ENCODE measurements at regions not wholly inside any gene's neighbourhood (a gene's known extent, or its start where the extent isn't known, plus 50 kb on each side); places are given as distances from the start of the nearest gene placed in this dataset.

DNA sequence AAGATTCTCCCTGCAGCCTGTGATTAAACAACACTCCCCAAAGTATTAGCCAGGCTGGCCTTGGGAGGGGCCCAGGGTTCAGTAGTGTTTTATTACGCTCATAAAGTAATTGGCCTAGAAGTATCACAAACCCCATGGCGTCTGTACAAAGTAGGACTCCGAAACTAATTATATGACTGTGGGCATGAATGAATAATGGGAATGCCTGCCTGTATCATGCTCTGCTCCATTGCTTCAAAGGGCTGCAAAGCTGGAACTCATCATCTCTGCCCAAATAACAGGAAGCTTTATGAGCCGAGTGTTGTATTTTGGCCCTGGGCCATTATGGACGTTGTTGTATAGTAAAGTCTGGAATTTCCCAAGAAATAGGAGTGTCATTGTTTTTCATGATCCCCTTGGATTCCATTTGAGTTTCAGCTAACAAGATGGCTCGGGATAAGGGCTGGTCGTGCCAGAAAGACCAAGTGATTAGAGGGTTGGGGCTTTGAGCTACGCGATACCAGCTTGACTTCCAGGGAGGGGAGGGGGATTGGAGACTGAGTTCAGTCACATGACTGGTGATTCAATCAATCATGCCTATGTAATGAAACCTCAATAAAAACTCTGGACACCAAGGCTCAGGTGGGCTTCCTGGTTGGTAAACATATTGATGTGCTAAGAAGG is 65.3 kb upstream of the NPTX2 start:
- Mint-ChIP-seq H3K27me3 (ENCODE audit: insufficient read depth) (peaks cover 14% of the 10 kb centered on the region), H3K4me3 (no peak overlapping the region), H3K36me3 (ENCODE audit: low read depth) (no peaks in the 10 kb centered on the region), H3K27ac (no peak overlapping the region), H3K9me3 (peaks cover 27% of the 10 kb centered on the region), H3K4me1 (no peaks in the 10 kb centered on the region)
- Histone ChIP-seq H3K27me3 (ENCODE audit: control insufficient read depth, insufficient read depth, low read length, poor library complexity, severe bottlenecking) (peaks cover 12% of the 10 kb centered on the region), H3K9ac (ENCODE audit: extremely low read depth, low read length, poor library complexity, severe bottlenecking) (no peak overlapping the region), H3K36me3 (ENCODE audit: control insufficient read depth, insufficient read depth, low read length) (no peaks in the 10 kb centered on the region), H3K4me3 (ENCODE audit: low read length) (no peak overlapping the region), H3K4me1 (ENCODE audit: control insufficient read depth, insufficient read depth, low read length) (no peaks in the 10 kb centered on the region), H3K9me3 (ENCODE audit: control insufficient read depth, low read length) (peaks cover 8% of the 10 kb centered on the region), H3K27ac (ENCODE audit: low read depth, low read length) (no peak overlapping the region)
- 84 to 85% methylated on average over 4 to 9 of the region's 9 CpGs for WGBS, 2 experiments (ENCODE audit: insufficient coverage in 1 of 2, insufficient read length in 1 of 2)
- TF ChIP-seq, protein P1, sequence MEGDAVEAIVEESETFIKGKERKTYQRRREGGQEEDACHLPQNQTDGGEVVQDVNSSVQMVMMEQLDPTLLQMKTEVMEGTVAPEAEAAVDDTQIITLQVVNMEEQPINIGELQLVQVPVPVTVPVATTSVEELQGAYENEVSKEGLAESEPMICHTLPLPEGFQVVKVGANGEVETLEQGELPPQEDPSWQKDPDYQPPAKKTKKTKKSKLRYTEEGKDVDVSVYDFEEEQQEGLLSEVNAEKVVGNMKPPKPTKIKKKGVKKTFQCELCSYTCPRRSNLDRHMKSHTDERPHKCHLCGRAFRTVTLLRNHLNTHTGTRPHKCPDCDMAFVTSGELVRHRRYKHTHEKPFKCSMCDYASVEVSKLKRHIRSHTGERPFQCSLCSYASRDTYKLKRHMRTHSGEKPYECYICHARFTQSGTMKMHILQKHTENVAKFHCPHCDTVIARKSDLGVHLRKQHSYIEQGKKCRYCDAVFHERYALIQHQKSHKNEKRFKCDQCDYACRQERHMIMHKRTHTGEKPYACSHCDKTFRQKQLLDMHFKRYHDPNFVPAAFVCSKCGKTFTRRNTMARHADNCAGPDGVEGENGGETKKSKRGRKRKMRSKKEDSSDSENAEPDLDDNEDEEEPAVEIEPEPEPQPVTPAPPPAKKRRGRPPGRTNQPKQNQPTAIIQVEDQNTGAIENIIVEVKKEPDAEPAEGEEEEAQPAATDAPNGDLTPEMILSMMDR (conservative IDR thresholded peaks at IDR 0.05): no peak
- no peak for DNase-seq

DNA sequence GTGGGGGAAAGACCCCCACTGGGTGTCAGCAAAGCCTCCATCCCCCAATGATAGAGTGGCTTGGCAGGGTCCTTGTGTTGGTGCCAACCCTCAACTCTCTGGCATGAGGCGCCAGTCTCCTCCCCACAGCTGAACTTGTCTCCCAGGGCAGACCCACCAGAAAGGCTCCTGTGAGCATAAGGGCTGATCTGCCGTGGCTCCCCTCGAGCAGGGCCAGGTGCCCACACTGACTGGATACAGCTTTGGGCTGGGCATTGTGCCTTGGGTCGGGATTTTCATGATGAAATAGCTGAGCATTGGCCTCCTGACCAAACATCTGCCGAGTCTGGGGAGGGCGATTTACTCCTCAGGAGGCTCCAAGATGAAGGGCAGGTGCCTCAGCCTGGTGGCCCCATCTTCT is 68.1 kb upstream of the NPTX2 start:
- Histone ChIP-seq H3K4me3 (ENCODE audit: low read length) (no peak overlapping the region), H3K9me3 (ENCODE audit: control insufficient read depth, low read length) (peaks cover 8% of the 10 kb centered on the region), H3K9ac (ENCODE audit: extremely low read depth, low read length, poor library complexity, severe bottlenecking) (no peak overlapping the region), H3K36me3 (ENCODE audit: control insufficient read depth, insufficient read depth, low read length) (no peaks in the 10 kb centered on the region), H3K27ac (ENCODE audit: low read depth, low read length) (no peak overlapping the region), H3K4me1 (ENCODE audit: control insufficient read depth, insufficient read depth, low read length) (no peaks in the 10 kb centered on the region), H3K27me3 (ENCODE audit: control insufficient read depth, insufficient read depth, low read length, poor library complexity, severe bottlenecking) (peaks cover 12% of the 10 kb centered on the region)
- no peak overlapping the region for H3K4me3 Mint-ChIP-seq
- WGBS, 2 experiments (ENCODE audit: insufficient coverage in 1 of 2, insufficient read length in 1 of 2): 77 to 78% methylated on average over 4 to 6 of the region's 6 CpGs
- H3K9me3 Mint-ChIP-seq: peaks cover 27% of the 10 kb centered on the region
- H3K27ac Mint-ChIP-seq: no peak overlapping the region
- DNase-seq: no peak
- H3K36me3 Mint-ChIP-seq (ENCODE audit: low read depth): no peaks in the 10 kb centered on the region
- no peaks in the 10 kb centered on the region for H3K4me1 Mint-ChIP-seq
- H3K27me3 Mint-ChIP-seq (ENCODE audit: insufficient read depth): peaks cover 15% of the 10 kb centered on the region
- TF ChIP-seq, protein P1 (conservative IDR thresholded peaks at IDR 0.05): no peak

DNA sequence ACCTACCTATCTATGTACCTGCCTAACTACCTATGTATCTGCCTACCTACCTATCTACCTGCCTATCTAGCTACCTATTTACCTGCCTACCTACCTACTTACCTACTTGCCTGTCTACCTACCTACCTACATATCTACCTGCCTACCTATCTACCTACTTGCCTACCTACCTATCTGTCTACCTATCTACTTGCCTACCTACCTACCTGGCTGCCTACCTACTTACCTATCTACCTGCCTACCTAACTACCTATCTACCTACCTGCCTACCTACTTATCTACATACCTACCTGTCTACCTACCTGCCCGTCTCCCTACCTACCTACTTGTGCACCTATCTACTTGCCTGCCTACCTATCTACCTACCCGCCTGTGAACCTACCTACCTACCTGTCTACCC is 68.7 kb upstream of the NPTX2 start:
- TF ChIP-seq, protein P1 (conservative IDR thresholded peaks at IDR 0.05): no peak
- H3K9me3 Mint-ChIP-seq: peaks cover 24% of the 10 kb centered on the region
- peaks cover 12% of the 10 kb centered on the region for H3K27me3 ChIP-seq (ENCODE audit: control insufficient read depth, insufficient read depth, low read length, poor library complexity, severe bottlenecking)
- no peak overlapping the region for H3K4me3 Mint-ChIP-seq
- H3K27ac Mint-ChIP-seq: no peak overlapping the region
- 82 to 85% methylated on average over 2 of the region's 2 CpGs for WGBS, 2 experiments (ENCODE audit: insufficient coverage in 1 of 2, insufficient read length in 1 of 2)
- peaks cover 15% of the 10 kb centered on the region for H3K27me3 Mint-ChIP-seq (ENCODE audit: insufficient read depth)
- DNase-seq: no peak
- no peaks in the 10 kb centered on the region for H3K4me1 Mint-ChIP-seq
- H3K4me1 ChIP-seq (ENCODE audit: control insufficient read depth, insufficient read depth, low read length): no peaks in the 10 kb centered on the region
- H3K4me3 ChIP-seq (ENCODE audit: low read length): no peak overlapping the region
- peaks cover 8% of the 10 kb centered on the region for H3K9me3 ChIP-seq (ENCODE audit: control insufficient read depth, low read length)
- H3K36me3 ChIP-seq (ENCODE audit: control insufficient read depth, insufficient read depth, low read length): no peaks in the 10 kb centered on the region
- no peak overlapping the region for H3K9ac ChIP-seq (ENCODE audit: extremely low read depth, low read length, poor library complexity, severe bottlenecking)
- no peaks in the 10 kb centered on the region for H3K36me3 Mint-ChIP-seq (ENCODE audit: low read depth)
- no peak overlapping the region for H3K27ac ChIP-seq (ENCODE audit: low read depth, low read length)
